GM20000 (cell line): ENCODE measurements at regions not wholly inside any gene's neighbourhood (a gene's known extent, or its start where the extent isn't known, plus 50 kb on each side); places are given as distances from the start of the nearest gene placed in this dataset.

Experiments used
- DNase-seq: peaks from one replicate; pipeline ENCODE4 v3.0.0; 2012; ENCODE audit warnings: low spot score
- CTCF ChIP-seq: IDR thresholded peaks from 2 replicates; pipeline ENCODE4 v1.5.1; 2012; ENCODE audit warnings: mild to moderate bottlenecking, control low read depth; ENCODE audit errors: extremely low read depth, missing control alignments

- no peak for TF ChIP-seq CTCF
- DNase-seq: no peak
These were observed 191.8 kb downstream of the LPIN1 start for GRCh38 chr2:11938196-11938595.

- DNase-seq: no peak
- TF ChIP-seq CTCF: no peak
These were observed 193.1 kb downstream of the LPIN1 start for GRCh38 chr2:11939523-11939922.

- DNase-seq: no peak
- no peak for TF ChIP-seq CTCF
These were observed 193.8 kb downstream of the LPIN1 start for GRCh38 chr2:11940121-11940743.

GRCh38 chr2:11940799-11941198 lies 194.4 kb downstream of the LPIN1 start:
- TF ChIP-seq CTCF: no peak
- no peak for DNase-seq

GRCh38 chr2:11941201-11942177 lies 195.1 kb downstream of the LPIN1 start:
- no peak for TF ChIP-seq CTCF
- DNase-seq: no peak

- no peak for TF ChIP-seq CTCF
- DNase-seq: no peak
These were observed 195.7 kb downstream of the LPIN1 start for GRCh38 chr2:11942178-11942569.

- no peak for TF ChIP-seq CTCF
- DNase-seq: no peak
These were observed 197.9 kb downstream of the LPIN1 start for GRCh38 chr2:11944311-11944710.
